ENCODE measurements at regions not wholly inside any gene's neighbourhood (a gene's known extent, or its start where the extent isn't known, plus 50 kb on each side); places are given as distances from the start of the nearest gene placed in this dataset.

DNA sequence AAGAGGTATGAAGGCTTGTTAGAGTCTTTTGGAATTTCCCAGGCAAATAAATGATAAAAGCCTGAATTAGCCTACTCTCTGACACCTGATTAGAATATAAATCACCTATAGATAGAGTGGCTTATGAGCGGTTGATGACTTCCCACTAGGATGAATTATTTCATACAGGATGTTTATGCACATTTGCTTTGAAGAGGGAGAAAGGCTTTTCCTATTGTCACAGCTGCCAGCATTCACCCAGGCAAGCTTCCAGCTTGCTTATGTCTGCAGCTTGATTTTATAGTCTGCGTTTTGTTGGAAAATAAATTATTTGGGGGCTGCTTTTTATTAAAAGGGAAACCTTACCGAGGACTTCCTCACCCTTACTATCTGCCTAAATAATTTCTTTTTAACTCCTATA is 51.3 kb upstream of the EIF2S2 start:
- no peak for DNase-seq

GRCh38 chr20:34164381-34164984 is 52.4 kb upstream of the EIF2S2 start:
- DNase-seq: no peak

- DNase-seq: no peak
These were observed 53.1 kb upstream of the EIF2S2 start for GRCh38 chr20:34165018-34165619.

GRCh38 chr20:34171640-34172039 is 59.6 kb upstream of the EIF2S2 start:
- no peak for DNase-seq

DNA sequence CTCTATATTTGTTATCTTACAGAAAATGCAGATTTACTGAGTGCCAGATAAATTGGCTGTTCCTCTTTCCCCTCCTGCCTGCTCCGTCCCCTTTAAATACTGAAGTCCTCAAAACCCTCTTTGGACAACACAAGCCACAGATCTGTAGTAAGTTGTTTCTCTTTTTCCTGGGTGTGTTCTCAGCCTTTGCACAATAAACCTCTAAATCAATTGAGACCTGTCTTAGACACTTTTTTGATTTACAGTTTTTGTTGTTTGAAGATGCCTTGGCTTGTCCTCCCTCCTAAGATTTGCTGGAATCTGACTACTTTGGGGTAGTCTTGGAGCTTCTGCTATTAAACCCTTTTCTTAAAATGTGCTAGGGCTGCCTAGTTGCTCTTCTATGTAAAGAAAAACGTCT is 60.9 kb upstream of the EIF2S2 start:
- no peak for DNase-seq

- no peak for DNase-seq
These were observed 63.0 kb upstream of the EIF2S2 start for GRCh38 chr20:34175079-34175478.

- DNase-seq: no peak
These were observed 63.8 kb upstream of the EIF2S2 start for GRCh38 chr20:34175879-34176278.

DNA sequence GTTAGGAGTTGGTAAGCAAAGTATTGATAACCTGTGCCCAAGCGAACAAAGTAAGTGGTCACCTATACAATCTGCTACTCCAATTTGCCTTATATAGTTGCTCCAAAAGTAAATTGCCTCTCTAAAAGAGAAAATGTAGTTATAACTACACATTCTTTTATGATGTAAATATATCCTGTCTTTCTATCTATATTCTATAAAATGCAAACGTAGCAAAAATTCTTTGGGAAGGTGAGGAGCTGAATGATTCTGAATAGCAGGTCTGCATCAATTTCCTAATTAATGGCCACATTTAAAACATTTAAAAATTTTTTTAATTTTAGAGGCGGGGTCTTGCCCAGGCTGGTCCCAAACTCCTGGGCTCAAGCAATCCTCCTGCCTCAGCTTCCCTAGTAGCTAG is 64.2 kb upstream of the ASIP start:
- DNase-seq: no peak

GRCh38 chr20:34179637-34180360 is 61.4 kb upstream of the ASIP start:
- DNase-seq: no peak

DNA sequence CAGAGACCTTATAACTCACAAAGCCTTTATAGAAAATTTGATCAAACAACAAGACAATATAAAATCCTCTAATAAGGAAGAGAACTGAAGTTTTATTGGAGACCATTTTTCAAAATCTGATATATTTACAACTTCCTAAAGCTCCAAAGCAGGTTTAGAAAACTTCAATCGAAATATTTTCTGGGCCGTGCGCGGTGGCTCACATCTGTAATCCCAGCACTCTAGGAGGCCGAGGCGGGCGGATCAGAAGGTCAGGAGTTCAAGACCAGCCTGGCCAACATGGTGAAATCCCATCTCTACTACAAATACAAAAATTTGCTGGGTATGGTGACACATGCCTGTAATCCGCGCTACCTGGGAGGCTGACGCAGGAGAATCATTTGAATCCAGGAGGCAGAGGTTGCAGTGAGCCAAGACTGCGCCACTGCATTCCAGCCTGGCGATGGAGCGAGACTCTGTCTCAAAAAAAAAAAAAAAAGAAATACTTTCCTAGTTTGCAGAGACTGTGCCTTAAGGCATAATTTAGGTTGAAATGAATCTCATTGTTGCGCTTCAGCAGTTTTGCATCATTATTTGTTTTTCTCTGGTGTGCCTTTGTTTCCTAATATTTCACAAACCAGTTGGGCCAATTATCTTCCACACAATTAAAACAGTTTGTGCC is 60.6 kb upstream of the ASIP start:
- DNase-seq: no peak

DNA sequence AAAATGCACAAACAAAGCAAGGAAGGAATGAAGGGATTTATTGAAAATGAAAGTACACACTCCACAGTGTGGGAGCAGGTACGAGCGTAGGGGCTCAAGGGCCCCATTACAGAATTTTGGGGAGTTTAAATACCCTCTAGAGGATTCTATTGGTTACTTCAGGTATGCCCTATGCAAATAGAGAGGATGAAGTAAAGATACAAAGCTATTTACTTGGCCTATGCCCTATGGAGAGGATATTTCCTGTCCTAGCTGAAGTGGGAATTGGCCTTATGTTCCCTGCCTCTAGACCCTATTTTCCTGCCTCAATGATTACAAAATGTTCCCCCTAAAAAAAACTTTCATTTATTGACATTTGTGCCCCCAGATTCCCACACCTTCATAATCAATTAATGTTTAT is 59.7 kb upstream of the ASIP start:
- DNase-seq: no peak

GRCh38 chr20:34185766-34186620 is 55.2 kb upstream of the ASIP start:
- no peak for DNase-seq

- no peak for DNase-seq
These were observed 51.6 kb upstream of the ASIP start for GRCh38 chr20:34189572-34190163.

- DNase-seq: no peak
These were observed 51.0 kb upstream of the ASIP start for GRCh38 chr20:34190262-34190661.

GRCh38 chr20:34190679-34191090 is 50.5 kb upstream of the ASIP start:
- DNase-seq: peak; percentile 15
